ENCODE measurements at regions not wholly inside any gene's neighbourhood (a gene's known extent, or its start where the extent isn't known, plus 50 kb on each side); places are given as distances from the start of the nearest gene placed in this dataset.
"Not testable (repeated sequence)": the region's sequence is repeated elsewhere in the genome, so short reads cannot be mapped to it uniquely, and the experiment has no call there.

DNA sequence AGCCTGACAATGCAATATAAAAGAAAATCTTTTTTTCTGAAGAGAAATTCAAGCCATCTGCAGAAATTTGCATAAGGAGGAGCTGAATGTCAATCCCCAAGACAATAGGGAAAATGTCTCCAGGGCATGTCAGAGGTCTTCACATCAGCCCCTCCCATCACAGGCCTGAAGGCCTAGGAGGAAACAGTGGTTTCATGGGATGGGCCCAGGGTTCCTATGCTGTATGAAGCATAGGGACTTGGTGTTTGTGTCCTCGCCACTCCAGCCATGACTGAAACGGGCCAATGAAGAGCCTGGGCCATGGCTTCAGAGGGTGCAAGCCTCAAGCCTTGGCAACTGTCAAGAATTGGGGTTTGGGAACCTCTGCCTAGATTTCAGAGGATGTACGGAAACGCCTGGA lies 883.5 kb downstream of the UQCRFS1 start:
- DNase-seq (ENCODE audit: low read depth in 2 of 2): no peak

DNA sequence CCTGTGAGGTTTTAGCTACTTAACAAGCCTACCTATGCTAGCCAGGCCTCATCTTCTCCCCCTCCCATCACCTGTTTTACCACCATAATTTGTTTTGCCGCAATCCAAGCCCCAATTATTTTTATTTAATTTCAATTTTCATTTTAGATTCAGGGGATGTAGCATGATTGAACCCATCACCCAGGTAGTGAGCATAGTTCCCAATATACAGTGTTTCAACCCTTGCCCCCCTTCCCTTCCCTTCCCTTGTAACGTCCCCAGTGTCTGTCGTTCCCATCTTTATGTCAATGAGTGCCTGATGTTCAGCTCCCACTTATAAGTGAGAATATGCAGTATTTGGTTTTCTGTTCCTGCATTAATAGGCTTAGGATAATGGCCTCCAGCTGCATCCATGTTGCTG lies 885.0 kb downstream of the UQCRFS1 start:
- no peak for DNase-seq (ENCODE audit: low read depth in 2 of 2)

DNA sequence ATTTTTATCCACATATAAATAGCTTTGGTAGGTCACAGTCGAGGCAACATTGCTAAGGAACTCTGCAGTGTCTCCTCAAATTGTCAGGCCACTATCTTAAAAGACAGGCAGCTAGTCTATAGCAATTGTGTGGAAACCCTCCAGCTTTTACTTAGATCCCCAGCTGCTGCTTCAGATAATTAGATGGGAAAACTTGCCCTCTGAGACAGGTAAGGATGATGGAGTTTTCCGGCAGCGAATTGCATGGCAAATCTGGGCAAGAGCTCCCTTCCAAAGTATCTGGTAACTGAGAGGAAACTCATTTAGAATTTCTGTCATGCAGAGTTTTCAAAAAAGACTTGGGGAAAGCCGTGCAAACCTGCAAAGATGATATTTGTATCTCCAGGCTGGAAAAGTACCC lies 886.2 kb downstream of the UQCRFS1 start:
- DNase-seq (ENCODE audit: low read depth in 2 of 2): no peak

DNA sequence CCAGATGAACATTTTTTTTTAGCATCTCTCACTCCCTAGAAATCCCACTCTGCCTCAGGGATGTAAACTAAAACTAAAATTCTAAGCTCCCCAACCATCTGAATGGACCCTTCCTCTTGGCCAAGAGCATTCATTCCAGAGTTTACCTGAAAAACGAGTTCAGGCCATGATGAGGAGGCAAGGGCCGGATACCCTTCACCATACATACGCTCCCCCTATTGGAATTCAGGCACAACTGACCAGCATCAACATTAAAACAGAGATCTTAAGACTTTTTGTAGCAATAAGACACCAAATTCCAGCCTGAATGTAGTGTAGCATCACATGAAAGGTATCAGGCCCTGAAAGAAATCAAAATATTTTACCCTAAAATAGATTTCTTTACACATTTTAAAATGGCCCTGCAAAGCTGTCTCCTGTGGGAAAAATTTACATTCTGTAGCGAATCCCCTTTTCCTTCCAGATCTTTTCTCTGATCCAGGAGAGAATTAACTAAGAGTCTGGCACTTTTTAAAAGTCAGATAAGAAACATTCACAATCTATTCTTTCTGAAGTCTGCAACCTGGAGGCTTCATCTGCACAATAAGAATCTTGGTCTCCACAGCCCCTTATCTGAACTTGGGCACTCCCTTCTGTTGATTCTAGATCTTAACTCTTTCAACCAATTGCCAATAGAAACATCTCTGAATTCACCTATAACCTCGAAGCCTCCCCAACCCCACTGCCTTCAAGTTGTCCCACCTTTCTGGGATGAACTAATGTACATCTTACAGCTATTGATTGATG lies 888.5 kb downstream of the UQCRFS1 start:
- DNase-seq (ENCODE audit: low read depth in 2 of 2): no peak

DNA sequence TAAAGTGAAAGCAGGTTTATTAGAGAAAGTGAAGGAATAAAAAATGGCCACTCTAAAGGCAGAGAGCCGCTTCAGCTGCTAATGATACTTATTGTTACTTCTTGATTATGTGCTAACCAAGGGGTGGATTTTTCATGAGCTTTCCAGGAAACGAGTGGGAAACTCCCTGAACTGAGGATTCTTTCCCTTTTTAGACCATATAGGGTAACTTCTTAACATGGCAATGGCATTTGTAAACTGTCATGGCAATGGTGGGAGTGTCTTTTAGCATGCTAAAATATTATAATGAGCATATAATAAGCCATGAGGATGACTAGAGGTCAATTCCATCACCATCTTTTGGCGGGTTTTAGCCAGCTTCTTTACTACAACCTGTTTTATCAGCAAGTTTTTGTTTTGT lies 890.0 kb downstream of the UQCRFS1 start:
- DNase-seq (ENCODE audit: low read depth in 2 of 2): no peak

DNA sequence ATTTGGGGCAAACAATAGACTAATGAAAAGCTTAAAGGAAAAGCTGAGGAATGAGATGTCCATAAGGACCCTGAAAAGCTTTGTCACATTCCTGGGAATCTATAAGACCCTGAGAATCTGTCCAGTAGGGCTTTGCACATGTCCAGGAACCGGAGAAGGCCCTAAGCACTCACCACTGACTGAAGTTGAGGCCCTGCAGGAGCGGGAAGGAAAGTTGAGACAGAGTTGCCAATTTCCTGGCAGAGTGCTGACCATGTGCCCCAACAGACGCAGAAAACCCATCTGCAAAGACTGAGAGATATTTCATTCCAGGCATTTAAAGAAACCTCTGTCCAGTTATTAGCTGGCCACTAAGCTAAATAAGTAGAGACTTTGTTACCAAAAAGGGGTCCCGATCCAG lies 890.5 kb downstream of the UQCRFS1 start:
- no peak for DNase-seq (ENCODE audit: low read depth in 2 of 2)

DNA sequence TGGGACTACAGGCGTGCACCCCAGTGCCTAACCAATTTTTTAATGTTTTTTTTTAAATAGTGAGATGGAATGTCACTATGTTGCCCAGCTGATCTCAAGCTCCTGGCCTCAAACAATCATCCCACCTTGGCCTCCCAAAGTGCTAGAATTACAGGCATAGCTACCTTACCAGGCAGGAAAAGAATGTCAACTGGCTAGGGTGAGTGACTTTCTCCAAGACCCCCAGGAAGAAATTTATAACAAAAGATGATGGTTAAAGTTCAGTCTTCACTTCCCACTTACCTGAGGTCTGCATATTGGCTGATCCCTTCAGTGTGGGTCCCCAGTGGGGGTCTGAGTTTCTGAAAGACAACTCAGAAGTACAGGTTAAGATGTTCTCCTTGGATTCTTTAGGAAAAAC lies 893.0 kb downstream of the UQCRFS1 start:
- no peak for DNase-seq (ENCODE audit: low read depth in 2 of 2)

DNA sequence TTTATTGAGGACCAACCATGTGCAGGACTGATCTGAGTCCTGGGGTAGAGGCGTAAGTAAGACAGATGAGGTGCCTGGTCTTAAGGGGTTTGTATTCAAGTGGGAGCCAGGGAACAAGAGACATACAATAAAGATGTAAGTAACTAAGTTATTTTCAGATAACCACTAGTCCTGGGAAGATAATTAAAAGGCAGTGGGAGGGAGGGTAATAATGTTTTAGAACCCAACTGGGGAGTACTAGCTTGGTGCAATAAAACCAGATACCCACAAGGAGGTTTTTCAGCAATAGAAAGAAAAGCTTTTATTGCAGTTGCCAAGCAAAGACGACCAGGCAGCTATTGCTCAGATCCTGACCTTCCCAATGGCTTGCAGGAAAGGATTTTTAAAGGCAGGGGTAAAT lies 893.7 kb downstream of the UQCRFS1 start:
- DNase-seq (ENCODE audit: low read depth in 2 of 2): no peak

DNA sequence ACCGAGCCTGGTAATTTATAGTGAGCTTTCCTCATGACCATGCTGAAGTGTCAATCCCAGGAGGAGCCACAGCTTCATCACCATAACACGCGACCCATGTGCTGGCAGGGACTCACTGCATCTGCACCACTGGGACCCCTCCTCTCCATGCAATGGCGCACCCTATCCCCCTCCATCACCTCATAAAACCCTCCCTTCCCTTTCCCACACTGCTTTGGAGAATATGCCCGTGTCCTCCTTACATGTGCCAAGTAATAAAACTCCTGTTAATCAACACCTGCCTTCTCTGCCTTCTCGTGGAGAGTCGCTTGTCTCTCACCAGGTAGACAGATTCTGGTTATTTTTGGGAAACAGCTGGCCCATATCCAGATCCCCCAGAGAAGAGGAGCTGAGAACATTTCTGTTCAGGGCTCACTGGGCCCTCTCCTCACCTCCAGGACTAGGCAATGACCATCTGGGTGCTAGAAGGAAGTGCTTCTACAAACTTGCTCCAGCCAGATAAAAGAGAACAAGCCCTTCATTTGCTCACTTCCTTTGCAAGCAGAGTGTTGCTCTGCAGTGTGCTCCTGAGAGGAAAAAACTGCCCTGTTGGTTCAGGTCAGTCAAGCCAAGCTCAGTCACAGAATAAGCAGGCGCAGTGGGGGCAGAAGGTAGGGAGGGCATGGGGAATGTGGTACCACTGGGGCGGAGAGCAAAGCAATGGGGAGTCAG lies 894.3 kb downstream of the UQCRFS1 start:
- no peak for DNase-seq (ENCODE audit: low read depth in 2 of 2)

DNA sequence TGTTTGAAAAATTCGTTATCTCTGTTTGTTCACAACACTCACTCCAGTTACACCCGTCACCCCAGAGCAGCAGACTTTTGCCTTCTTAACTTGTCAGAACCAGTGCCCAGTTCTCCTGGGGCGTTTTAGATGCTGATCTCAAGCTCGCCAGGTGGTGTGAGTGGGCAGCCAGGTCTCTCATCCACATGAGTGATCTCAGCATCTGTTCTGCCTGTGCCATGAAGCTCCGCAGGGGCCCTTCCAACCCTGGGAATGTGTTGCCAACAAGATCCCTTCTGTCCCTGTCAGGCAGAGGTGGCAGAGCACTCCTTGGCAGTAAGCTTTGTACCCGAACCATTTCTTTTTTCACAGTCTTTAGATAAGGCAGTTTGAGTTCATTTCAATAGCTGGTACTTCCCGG lies 896.5 kb downstream of the UQCRFS1 start:
- DNase-seq (ENCODE audit: low read depth in 2 of 2): no peak

DNA sequence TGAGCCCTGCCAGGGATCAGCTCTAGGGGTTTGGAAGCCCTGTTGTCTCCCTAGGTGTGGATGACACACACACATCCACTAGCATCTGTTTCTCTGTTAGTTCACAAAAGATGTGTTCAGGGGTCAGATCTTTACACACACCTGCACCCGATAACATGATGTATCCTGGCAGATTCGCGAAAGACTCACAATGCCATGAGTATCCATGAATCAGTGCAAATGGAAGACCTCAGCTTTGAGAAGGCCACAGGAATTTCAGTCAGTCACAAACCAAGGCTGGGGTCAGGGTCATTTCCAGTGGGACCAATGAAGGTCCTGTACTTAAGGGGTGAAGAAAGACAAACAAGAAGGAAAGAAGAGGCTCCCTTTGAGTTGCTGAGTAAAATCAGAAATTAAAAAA lies 898.2 kb downstream of the UQCRFS1 start:
- no peak for DNase-seq (ENCODE audit: low read depth in 2 of 2)

DNA sequence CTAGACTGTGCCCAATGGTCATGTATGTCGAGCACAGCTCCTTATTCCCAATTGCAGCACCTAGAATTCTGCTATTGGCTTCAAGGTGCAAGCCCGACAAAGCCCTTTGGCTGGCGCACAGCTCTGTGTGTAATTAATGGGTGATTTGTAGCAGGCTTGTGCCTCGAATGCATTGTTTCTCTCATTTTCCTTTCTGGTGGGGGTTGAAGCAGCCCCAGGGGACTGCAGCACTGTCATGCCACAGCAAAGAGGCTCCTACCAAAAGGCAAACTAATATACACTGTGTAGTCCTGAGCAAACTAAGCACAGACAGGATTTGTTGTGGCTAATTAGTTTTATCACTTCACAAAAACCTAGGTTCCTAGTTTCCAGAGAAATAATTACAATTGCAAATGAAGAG lies 898.7 kb downstream of the UQCRFS1 start:
- no peak for DNase-seq (ENCODE audit: low read depth in 2 of 2)

DNA sequence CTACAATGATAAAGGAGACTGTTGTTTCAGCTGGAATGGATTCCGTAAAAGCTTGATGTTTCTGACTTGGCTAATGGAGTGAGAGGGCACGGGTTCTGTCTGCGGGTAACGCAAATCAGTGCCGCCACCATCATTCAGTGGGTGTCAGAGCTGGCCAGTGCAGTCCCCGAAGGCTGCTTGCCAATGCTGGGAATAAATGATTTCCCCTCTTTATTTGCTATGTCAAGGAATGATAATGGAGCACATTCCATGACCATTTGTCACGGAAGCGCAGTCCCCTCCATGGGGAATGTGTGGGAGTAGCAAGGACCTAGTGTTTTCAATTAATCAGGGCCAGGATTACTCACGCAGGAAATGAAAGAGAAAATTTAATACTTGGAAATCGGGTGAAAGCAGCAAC lies 899.3 kb downstream of the UQCRFS1 start:
- peak; percentile 63 to 91 for DNase-seq (ENCODE audit: low read depth in 2 of 2)

DNA sequence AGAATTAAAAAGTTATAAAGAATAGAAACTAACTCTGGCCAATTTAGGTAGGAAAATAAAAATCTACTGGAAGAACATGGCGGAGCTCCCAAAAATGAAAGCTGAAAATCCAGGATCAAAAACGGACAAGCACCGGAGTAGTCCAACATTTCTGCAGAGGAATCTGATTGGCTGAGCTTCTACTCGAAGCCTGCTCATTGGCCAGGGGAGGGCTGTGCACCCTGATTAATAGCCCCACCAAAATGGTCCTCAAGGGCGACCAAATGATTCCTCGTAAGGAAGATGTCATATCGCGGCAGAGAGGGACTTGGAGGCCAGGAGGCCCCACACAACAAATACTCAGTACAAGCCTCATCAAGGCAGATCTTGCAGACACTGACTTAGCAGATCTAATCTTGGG lies 900.7 kb downstream of the UQCRFS1 start:
- no peak for DNase-seq (ENCODE audit: low read depth in 2 of 2)

DNA sequence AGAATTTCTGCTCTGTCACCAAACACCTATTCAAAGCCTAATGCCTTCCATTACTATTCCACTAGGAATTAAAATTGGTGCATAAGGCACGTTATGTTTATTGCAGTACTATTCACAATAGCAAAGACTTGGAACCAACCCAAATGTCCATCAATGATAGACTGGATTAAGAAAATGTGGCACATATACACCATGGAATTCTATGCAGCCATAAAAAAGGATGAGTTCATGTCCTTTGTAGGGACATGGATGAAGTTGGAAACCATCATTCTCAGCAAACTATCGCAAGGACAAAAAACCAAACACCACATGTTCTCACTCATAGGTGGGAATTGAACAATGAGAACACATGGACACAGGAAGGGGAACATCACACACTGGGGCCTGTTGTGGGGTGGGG lies 902.1 kb downstream of the UQCRFS1 start:
- not testable (repeated sequence) for DNase-seq (ENCODE audit: low read depth in 2 of 2)

DNA sequence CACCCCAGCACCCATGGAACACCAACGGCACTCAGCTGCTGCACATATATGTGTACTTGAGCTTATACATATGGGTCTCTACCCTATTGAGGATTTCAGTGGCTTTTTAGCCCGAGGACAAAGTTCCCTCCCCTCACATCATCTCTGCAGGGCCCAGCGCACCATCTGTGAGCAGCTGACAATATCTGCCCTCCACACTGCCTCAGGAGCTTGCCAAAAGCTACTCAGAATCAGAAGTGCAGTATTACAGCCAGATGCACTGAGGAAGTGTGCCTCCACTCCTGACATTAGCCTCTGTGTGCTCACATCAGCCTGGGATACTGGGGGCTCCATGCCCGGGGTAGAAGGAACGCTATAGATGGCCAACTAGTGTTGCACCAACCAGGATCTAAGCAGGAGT lies 903.9 kb downstream of the UQCRFS1 start:
- no peak for DNase-seq (ENCODE audit: low read depth in 2 of 2)

DNA sequence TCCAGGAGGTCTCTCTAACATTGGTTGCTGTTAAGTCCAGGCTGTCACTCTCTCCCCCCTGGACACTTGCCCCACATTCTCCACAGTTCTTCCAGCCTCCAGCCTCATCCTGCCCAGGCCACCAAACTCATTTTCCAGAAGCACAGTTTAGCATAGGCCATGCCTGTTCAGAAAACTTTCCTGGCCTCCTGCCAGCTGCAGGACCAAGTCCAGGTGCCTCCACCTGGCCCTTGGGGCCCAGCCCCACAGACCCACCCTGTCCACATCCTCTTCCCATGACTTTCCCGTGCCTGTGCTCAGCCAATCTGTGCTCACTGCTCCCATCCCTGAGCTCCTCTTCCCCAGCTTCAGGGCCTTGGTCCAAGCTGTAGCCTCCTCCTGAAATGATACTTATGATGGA lies 905.0 kb downstream of the UQCRFS1 start:
- DNase-seq (ENCODE audit: low read depth in 2 of 2): no peak

DNA sequence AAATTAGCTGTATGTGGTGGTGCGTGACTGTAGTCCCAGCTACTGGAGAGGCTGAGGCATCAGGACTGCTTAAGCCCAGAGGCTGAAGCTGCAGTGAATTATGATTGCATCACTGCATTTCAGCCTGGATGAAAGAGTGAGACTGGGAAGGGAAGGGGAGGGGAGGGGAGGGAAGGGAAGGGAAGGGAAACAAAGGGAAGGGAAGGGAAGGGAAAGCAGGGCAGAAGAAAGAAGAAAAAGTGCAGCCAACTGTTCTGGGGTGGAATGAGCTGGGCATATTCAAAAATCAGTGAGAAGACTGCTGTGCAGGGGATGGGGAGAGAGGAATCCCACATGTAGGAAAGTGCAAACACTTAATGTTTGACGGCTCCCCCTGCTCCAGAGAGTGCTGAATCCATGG lies 905.5 kb downstream of the UQCRFS1 start:
- DNase-seq (ENCODE audit: low read depth in 2 of 2): no peak

DNA sequence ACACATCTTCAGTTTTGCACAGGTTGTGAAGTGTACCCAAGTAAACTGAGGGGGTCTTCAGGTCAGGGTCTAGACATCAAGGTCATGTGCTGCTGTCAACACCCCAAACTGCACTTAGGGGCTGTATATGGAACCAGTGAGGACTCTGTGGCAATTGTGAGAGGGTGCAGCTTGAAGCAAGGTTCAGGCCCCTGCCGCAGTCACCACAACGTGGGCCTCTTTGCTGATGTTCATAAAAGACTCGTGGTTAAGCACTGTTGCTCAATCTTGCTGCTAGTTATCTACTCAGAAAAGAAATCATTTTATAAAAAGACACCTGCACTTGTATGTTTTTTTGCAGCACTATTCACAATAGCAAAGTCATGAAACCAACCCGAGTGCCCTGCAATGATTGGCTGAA lies 907.4 kb downstream of the UQCRFS1 start:
- DNase-seq (ENCODE audit: low read depth in 2 of 2): no peak

DNA sequence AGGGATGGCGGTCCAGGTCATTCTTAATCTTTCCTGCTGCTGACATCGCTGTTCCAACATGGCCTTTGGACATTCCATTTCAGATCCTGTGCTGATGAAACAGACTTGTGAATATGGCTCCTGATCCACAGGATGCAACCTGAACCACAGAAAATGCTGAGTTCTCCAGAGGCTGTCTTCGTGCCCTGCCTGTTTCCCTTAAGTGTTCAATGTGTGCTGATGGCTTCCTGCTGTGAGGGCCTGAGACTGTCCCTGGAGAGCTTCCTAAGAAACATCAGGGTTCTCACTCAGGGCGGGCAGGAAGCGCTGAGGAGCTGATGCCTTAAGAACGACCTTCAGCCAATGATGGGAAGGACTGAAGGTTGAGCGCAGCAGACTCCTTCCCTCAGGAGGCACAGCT lies 909.4 kb downstream of the UQCRFS1 start:
- DNase-seq (ENCODE audit: low read depth in 2 of 2): no peak

DNA sequence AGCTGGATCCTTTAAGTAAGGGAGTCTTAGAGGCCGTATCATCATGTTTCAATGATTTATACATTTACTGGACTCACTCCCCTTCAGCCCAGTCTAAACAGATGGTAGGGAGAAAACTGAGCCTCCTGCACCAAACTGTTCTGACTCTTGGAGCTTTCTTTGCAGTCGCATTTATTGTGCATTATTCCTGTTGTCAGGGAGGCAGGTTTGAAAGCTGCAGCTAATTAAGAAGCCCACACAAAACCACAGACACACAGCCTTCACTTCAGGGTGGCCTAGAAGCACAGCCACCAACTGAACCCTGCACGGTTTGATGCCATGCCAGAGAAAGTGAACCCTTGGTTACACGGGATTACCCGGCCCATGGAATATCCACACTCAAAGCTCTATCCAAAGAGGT lies 911.0 kb downstream of the UQCRFS1 start:
- DNase-seq (ENCODE audit: low read depth in 2 of 2): no peak

DNA sequence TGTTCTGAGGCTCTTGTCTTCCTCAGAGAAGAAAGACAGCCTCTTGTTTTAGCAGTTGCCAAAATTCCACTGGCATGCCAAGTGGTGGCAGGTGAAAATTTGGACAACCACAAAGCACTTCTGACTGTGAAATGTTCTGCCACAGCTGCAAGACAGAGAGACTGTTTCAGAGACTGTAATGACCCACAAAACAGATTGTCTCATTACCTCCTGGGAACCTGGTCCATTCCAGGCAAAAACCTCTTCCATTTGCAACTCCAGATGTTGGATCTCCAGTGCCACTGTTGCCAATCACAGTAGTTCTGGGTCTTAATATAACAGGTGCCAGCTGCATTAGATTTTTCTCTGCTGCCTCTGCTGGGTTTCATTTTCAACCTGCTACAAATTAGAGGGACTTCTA lies 911.5 kb downstream of the UQCRFS1 start:
- no peak for DNase-seq (ENCODE audit: low read depth in 2 of 2)

DNA sequence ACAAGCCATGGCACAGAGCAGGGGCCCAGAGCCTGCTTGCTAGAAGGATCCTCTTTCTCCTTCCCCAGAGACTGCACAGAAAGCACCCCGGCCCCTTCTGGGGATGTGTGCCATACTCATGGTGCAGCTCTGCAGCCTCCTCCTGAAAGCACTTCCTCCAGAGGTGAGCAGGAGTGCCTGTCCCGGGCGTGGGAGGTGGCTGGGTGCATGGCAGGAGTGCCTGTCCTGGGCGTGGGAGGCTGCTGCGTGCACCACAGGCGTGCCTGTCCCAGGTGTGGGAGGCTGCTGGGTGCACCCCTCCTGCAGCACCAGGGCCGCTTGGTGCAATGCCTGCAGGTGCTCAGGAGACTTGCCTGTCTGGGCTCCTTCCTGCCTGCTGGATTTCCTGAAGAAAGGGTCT lies 913.3 kb downstream of the UQCRFS1 start:
- no peak for DNase-seq (ENCODE audit: low read depth in 2 of 2)
